Large intestine (tissue), 3 donors: ENCODE measurements at regions not wholly inside any gene's neighbourhood (a gene's known extent, or its start where the extent isn't known, plus 50 kb on each side); places are given as distances from the start of the nearest gene placed in this dataset.

ENCODE experiments used
- DNase-seq, 2 donors: peaks; one replicate each; pipeline versions ENCODE4 v3.0.0 to v3.0.0-alpha.2; 2013
- H3K27ac ChIP-seq: one replicate; pipeline ENCODE4 v1.5.1; 2013; ENCODE audit warnings: low read length
- H3K27me3 ChIP-seq: 2 replicates; pipeline ENCODE4 v1.6.1; 2013; ENCODE audit warnings: low read length; ENCODE audit not compliant: control insufficient read depth, insufficient read depth
- H3K36me3 ChIP-seq: 2 replicates; pipeline ENCODE4 v1.6.1; 2013; ENCODE audit warnings: low read length; ENCODE audit not compliant: control insufficient read depth, insufficient read depth
- H3K4me1 ChIP-seq: one replicate; pipeline ENCODE4 v1.6.1; 2013; ENCODE audit warnings: low read length; ENCODE audit not compliant: control insufficient read depth, insufficient read depth
- H3K4me3 ChIP-seq: one replicate; pipeline ENCODE4 v1.5.1; 2013; ENCODE audit warnings: low read length
- H3K9me3 ChIP-seq: one replicate; pipeline ENCODE4 v1.6.1; 2013; ENCODE audit warnings: mild to moderate bottlenecking, low read depth, low read length, moderate library complexity; ENCODE audit not compliant: control insufficient read depth
- WGBS: methylation state at CpG from one replicate; pipeline ENCODE4 v1.1.5; 2013; ENCODE audit warnings: low lambda C conversion rate; ENCODE audit not compliant: insufficient coverage; 5-methylcytosine and 5-hydroxymethylcytosine counted together

- peaks cover 4% of the 10 kb centered on the region for H3K27me3 ChIP-seq
- H3K36me3 ChIP-seq = no peaks in the 10 kb centered on the region
- H3K4me1 ChIP-seq = no peaks in the 10 kb centered on the region
- no peak overlapping the region for H3K4me3 ChIP-seq
- H3K9me3 ChIP-seq = no peaks in the 10 kb centered on the region
- DNase-seq = peak; percentile 5 to 16
- WGBS = no CpG with 5 or more reads among the region's 2 CpGs
- H3K27ac ChIP-seq = no peak overlapping the region
Measured at GRCh38 chr1:177451191-177451590, 280.4 kb downstream of the BRINP2 start.

- DNase-seq = no peak
- WGBS = 94% methylated on average over 5 of the region's 5 CpGs
Measured at GRCh38 chr1:177448652-177449357, 278.0 kb downstream of the BRINP2 start.

DNA sequence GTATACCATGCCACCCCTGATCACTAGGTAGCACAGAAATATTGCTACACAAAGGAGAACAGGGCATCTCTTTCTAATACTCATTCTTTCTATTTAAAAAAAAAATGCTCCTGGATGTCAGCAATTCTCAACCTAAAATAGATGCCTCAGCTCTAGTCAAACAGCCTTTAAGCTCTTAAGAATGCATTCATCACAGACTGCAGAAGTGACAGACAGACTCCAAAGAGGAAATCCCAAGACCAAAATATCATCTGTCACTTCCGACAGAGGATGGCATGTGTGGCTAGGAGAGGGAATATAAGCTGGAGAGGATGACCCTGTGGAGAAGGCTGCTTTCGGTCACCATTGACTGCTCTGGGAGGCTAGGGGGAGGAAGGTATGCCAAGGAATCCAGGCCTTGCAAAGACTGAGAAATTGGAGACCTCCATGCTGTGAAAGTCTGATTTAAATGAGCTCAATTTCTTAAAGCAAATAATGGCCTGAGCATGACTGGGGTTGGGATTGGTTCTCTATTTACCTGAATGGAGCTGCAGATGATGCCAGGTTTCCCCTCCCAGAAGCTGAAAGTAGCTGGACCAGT, 277.4 kb downstream of the BRINP2 start:
- H3K36me3 ChIP-seq = no peaks in the 10 kb centered on the region
- no peak overlapping the region for H3K4me3 ChIP-seq
- H3K27me3 ChIP-seq = peaks cover 6% of the 10 kb centered on the region
- no peaks in the 10 kb centered on the region for H3K4me1 ChIP-seq
- no peaks in the 10 kb centered on the region for H3K9me3 ChIP-seq
- WGBS = no CpG with 5 or more reads among the region's 2 CpGs
- DNase-seq = no peak
- H3K27ac ChIP-seq = no peak overlapping the region

More at GRCh38 chr1:177448652-177449357, 278.0 kb downstream of the BRINP2 start:
- Histone ChIP-seq H3K9me3 (no peaks in the 10 kb centered on the region), H3K4me1 (no peaks in the 10 kb centered on the region), H3K27ac (no peak overlapping the region), H3K36me3 (no peaks in the 10 kb centered on the region), H3K27me3 (peaks cover 6% of the 10 kb centered on the region), H3K4me3 (no peak overlapping the region)

DNA sequence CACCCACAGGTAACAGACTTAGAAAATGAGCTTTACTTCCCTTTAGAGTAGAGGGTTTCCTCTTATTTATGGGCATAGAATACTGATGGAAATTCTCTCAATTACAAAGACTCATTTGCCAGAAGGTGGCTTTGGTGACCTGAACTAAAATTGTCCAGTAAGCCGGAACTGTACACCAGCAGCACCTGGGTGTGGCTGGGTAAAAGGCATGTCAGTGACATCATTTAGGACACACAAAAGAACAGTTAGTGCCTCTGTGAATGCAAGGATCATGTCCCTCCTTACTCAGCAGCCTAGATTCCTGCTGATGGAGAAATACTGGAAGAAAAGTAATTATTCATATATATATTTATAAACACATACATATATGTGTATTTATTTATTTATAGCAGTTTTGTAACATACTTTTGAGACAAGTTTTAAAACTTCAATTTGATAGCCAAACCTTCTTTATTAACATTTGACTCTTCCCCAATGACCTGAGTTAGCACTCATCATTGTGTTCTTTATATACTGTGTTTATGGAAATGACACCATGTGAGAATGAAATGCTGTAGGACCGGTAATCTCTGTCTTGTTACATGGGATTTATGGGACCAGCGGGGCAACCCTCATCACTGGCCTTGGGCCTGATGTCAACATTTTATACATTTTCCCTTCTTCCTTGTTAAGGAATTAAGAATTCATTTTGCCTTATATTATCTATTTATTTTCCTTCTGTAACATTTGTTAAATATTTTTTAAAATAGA, 274.4 kb downstream of the BRINP2 start:
- DNase-seq = no peak
- WGBS = no CpG with 5 or more reads among the region's 3 CpGs
- Histone ChIP-seq H3K4me3 (no peak overlapping the region), H3K36me3 (no peaks in the 10 kb centered on the region), H3K9me3 (no peaks in the 10 kb centered on the region), H3K27me3 (peaks cover 6% of the 10 kb centered on the region), H3K27ac (no peak overlapping the region), H3K4me1 (no peaks in the 10 kb centered on the region)

DNA sequence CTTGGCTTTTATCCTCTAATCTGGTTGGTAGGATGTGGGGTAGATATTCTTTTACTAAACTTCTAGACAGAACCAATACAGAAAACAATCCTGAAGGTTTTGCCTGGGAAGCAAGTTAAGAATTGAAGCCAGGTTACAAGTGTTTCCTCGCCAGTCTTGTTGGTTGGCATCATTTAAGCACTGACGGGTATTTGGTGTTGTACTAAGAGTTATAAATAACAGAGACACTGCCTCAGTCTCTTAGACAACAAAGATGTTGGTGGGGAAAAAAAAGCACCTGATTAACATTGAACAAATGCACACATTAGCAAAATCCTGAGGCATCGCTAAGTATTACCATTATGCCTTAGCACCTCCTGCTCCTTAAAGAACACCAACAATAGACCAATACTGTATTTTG, 272.2 kb downstream of the BRINP2 start:
- no peaks in the 10 kb centered on the region for H3K9me3 ChIP-seq
- H3K4me1 ChIP-seq = no peaks in the 10 kb centered on the region
- H3K27ac ChIP-seq = no peak overlapping the region
- H3K36me3 ChIP-seq = no peaks in the 10 kb centered on the region
- DNase-seq = no peak
- WGBS = no CpG with 5 or more reads among the region's 3 CpGs
- H3K27me3 ChIP-seq = peaks cover 4% of the 10 kb centered on the region
- no peak overlapping the region for H3K4me3 ChIP-seq

- H3K4me1 ChIP-seq = no peaks in the 10 kb centered on the region
- no CpG with 5 or more reads among the region's 6 CpGs for WGBS
- no peaks in the 10 kb centered on the region for H3K36me3 ChIP-seq
- no peaks in the 10 kb centered on the region for H3K9me3 ChIP-seq
- H3K27me3 ChIP-seq = peaks cover 4% of the 10 kb centered on the region
- no peak overlapping the region for H3K27ac ChIP-seq
- DNase-seq = no peak
- H3K4me3 ChIP-seq = no peak overlapping the region
Measured at GRCh38 chr1:177442584-177442983, 271.8 kb downstream of the BRINP2 start.

GRCh38 chr1:177441281-177441680, 270.5 kb downstream of the BRINP2 start:
- no peak overlapping the region for H3K4me3 ChIP-seq
- H3K9me3 ChIP-seq = no peaks in the 10 kb centered on the region
- no peak for DNase-seq
- peaks cover 4% of the 10 kb centered on the region for H3K27me3 ChIP-seq
- no peaks in the 10 kb centered on the region for H3K36me3 ChIP-seq
- WGBS = 100% methylated on average over 1 of the region's 1 CpG
- H3K4me1 ChIP-seq = no peaks in the 10 kb centered on the region
- no peak overlapping the region for H3K27ac ChIP-seq

DNA sequence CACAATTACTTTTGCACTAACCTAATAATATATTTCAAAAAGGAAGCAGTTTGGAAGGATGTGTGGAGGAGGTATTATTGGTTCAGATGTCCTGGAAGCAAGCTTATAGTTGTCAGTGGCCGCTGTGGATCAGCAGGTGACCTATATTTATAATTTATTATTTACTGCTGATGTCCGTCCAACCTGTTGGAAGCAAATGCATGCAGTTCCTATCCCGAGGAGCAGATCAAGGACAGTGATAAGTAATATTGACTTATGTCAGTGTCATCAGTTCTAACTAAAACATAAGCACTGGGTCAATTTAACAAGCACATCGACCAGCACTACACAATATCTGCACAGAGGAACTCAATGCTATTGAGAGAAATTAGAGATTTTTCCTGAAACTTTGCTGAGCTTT, 270.1 kb downstream of the BRINP2 start:
- no CpG with 5 or more reads among the region's 4 CpGs for whole genome bisulfite sequencing
- Histone ChIP-seq H3K27ac (no peak overlapping the region), H3K36me3 (no peaks in the 10 kb centered on the region), H3K4me3 (no peak overlapping the region), H3K4me1 (no peaks in the 10 kb centered on the region), H3K9me3 (no peaks in the 10 kb centered on the region), H3K27me3 (peaks cover 4% of the 10 kb centered on the region)
- DNase-seq = no peak

DNA sequence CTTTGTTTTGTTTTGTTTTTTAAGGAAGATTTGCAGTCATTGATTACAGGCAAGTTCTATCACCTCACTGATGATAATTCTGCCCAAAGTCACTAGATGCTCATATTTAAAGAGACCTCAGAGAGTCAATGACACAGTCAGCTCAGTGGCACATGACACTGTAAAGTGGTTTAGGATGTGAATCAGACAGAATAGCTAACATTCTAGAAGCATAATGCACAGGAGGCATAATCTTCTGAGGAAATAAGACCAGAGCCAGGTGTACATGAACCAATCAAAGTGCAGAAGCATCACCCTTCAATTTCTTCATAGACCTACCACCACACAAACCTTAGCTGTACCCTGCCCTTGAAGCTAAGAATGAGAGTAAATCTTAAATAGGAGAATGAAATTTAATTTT, 268.5 kb downstream of the BRINP2 start:
- Histone ChIP-seq H3K27ac (no peak overlapping the region), H3K36me3 (no peaks in the 10 kb centered on the region)

DNA sequence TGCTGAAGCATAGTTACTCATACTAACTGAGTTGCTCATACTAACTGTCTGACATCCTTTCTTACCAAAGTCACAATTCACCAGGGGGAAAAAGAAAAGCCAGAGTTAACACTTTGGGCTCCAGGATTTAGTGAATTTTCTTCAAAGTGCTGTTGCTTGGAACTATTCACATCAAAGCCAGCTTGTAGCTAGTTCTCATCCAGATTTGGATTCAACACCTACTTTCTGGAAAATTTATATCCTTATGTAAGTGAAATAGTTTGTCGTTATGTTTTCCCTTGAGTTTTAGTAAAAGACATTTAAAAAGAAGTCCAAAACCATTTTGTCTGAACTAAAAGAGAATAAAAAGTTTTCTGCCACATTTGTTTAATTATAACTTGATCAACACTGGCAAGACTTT, 264.6 kb downstream of the BRINP2 start:
- Histone ChIP-seq H3K27ac (no peak overlapping the region), H3K36me3 (no peaks in the 10 kb centered on the region), H3K4me3 (no peak overlapping the region), H3K4me1 (no peaks in the 10 kb centered on the region), H3K9me3 (no peaks in the 10 kb centered on the region), H3K27me3 (peaks cover 2% of the 10 kb centered on the region)
- 100% methylated on average over 1 of the region's 1 CpG for WGBS
- no peak for DNase-seq

More for the DNA sequence above, 268.5 kb downstream of the BRINP2 start:
- H3K27me3 ChIP-seq = peaks cover 2% of the 10 kb centered on the region
- H3K9me3 ChIP-seq = no peaks in the 10 kb centered on the region
- no peak overlapping the region for H3K4me3 ChIP-seq
- DNase-seq = no peak
- no peaks in the 10 kb centered on the region for H3K4me1 ChIP-seq
